LHCN-M2 (cell line): ENCODE measurements at regions not wholly inside any gene's neighbourhood (a gene's known extent, or its start where the extent isn't known, plus 50 kb on each side); places are given as distances from the start of the nearest gene placed in this dataset.
"Not testable (repeated sequence)": the region's sequence is repeated elsewhere in the genome, so short reads cannot be mapped to it uniquely, and the experiment has no call there.

Experiments used
- DNase-seq: peaks from one replicate; pipeline ENCODE4 v3.0.0-alpha.2; 2012; ENCODE audit warnings: low read depth

GRCh38 chr20:60790339-60790738, 461.7 kb upstream of the CDH4 start:
- not testable (repeated sequence) for DNase-seq

DNA sequence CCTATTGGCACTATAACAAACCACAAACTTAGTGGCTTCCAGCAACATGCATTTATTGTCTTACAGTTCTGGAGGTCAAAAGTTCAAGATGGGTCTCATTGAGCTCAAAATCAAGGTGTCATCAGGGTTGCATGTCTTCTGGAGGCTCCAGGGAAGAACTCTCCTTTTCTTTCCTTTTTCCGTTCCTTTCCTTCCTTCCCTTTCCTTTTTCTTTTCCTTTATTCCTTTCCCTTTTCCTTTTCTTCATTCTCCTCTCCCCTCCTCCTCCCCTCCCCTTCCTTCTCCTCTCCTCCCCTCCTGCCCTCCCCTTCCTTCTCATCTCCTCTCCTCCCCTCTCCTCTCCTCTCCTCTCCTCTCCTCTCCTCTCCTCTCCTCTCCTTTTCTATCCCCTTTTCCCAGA, 460.2 kb upstream of the CDH4 start:
- no peak for DNase-seq

- no peak for DNase-seq
Observed at GRCh38 chr20:60792941-60793340, 459.1 kb upstream of the CDH4 start.

DNA sequence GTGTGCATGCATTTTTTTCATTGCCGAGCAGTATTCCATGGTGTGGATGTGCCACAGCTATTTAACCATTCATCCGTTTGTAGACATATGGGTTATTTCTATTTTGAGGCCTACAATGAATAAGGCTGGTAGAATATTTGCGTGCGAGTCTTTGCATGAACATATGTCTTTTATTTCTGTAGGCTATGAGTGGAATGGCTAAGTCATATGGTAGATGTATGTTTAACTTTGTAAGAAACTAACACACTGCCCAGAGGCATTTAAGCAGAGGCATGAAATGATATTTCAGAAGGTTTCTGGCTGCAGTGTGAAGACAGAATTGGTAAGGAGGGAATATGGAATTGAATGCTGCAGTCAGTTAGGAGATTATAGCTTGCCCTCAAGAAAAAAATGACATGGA, 457.4 kb upstream of the CDH4 start:
- no peak for DNase-seq

DNA sequence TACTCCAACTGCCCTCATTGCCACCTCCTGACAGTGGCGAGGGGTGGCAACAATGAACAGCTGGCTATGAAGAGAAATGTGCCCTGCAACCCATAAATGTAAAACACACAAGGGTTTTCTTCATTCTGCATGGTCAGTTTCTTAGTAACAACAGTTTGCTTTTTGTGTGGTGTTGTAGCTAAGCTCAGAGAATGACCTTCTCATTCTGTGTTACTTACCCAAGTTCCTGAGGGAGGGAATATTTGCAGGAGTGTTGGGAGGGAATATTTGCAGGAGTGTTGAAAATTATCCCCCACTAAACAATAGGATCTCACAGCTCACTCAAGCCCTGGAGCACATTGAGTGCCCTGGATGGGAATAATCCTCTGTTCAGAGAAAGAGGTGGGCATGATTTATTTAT, 456.4 kb upstream of the CDH4 start:
- DNase-seq, result no peak

GRCh38 chr20:60800185-60800584, 451.9 kb upstream of the CDH4 start:
- DNase-seq, result no peak

GRCh38 chr20:60802676-60803075, 449.4 kb upstream of the CDH4 start:
- no peak for DNase-seq

GRCh38 chr20:60803335-60804055, 448.6 kb upstream of the CDH4 start:
- no peak for DNase-seq

- DNase-seq, result no peak
Observed at GRCh38 chr20:60804240-60804917, 447.7 kb upstream of the CDH4 start.

DNA sequence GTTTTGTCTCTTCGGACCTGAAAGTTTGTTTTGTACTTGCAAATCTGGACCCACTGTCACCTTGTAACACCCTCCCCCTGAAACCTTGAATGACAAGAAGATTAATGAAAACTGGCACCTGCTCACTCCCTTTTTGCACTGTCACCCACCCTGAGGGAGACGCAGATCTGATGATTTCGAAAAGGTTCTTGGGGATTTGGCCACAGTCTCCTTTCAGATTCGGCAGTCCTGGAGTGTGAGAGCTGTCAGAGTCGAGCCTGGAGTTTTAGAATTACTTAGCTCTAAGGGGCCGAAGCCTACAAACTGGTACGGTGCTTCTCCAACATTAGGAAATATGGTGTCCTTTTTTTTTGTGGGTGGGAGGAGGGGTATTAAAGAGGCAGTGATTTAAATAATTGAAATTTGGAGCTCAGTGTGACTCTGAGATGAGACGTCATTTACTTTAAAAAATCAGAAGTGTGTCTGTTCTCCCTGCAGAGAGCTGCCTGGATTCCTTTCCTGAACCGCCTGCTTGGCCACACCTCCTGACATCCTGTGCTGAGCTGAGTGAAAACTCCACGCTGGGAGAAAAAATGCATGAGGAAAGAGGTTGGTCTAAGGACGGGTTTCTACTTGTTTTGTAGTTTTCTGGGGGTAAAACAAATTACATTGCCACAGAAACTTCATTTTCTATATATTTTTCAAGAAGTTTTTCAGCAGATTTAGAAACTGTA, 447.0 kb upstream of the CDH4 start:
- DNase-seq, result no peak

GRCh38 chr20:60806354-60806753, 445.7 kb upstream of the CDH4 start:
- no peak for DNase-seq

DNA sequence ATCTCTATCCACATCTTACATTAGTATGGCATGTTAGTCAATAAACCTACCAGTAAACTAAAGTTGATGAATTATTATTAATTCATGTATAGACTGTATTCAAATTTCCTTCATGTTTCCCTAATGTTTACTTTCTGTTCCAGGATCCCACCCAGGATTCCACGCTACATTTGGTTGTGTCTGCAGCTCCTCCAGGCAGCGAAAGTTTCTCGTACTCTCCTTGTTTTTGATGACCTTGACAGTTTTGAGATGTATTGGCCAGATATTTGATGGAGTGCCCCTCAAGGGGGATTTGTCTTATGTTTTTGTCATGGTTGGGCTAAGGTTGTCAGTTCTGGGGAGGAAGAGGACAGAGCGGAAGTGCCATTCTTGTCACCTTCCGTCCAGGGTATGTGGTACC, 445.2 kb upstream of the CDH4 start:
- DNase-seq, result no peak

DNA sequence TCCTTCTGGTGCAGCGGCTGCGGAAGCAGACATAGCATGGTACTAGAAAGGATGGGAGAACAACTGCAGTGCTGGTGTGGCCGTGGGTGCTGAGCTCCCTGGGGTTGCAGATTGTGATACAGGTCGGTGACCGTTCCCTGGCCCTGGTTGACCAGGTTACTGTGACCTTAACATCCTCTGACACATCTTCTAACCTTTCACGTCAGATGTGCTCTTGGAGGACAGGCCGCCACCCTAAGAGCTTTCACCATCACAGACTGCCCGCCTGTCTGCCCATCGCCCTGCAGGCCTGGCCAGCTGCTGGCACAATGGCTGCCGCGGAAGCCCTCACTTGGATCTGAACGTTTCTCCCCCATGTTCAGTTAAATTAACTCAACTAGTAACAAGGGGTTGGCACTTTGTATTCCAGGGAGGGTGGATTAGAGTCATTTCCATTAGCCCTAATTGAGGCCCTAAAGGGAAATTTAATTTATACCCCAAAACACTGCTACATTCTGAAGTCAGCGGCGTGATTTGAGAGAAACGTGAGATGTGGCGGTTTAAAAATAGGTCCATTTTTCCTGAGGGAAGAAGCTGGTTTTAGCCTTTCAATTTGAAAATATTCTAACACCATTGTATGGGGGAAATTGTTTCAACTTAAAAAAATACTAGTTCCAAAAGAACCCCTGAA, 443.9 kb upstream of the CDH4 start:
- no peak for DNase-seq

- no peak for DNase-seq
Observed at GRCh38 chr20:60808701-60809100, 443.4 kb upstream of the CDH4 start.

DNA sequence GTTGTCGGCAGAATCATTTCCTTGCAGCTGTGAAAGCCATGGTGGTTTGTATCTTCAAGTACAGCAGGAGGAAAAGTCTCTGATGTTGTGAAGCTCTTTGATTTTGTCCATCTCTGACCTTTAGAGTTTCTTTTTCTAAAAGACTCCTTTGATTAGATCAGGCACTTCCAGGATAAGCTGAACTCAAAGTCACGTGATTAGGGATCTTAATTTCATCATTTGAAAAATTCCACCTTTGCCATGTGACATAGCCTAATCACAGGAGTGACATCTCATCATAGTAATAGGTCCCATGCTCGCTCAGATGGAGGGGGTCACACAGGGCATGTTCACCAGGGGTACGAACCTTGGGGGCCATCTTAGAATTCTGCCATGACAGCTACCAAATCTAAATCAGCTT, 441.5 kb upstream of the CDH4 start:
- DNase-seq, result no peak

DNA sequence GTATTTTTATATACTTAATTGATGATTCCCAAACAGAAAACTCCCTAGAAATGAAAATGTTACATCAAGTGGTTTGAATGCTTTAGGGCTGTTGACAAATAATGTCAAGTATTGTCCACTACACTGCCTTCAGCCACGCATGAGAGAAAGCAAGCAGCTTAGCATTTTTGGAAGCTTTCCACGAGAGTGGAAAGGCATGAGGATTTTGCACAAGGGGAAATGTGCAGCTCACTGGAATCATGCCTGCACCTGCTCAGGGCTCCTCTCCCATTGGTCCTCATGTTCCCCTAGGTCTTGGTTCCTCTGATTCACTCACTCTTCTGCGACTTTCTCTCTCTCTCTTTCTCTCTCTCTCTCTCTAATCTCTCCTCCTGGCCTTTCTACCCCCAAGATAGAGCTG, 439.5 kb upstream of the CDH4 start:
- no peak for DNase-seq

DNA sequence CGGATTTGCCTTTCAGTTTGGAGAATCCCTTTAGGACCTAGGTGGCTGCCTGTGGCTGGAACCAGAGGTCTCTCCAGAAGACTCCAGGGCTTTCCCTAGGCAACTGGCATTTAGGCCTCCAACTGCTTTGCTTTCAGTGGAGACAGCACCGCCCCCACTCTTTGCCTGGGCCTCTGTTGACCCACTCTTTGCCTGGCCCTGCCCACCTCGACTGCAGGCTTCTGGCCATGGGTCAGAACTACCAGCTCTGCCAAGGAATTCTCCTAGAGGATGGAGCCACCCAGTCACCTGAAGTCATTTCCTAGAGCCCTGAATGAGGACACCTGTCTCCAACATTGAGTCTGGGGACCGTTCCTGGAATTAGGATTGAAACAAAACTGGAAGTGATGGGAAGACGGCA, 439.0 kb upstream of the CDH4 start:
- DNase-seq, result no peak

- no peak for DNase-seq
Observed at GRCh38 chr20:60815656-60816055, 436.4 kb upstream of the CDH4 start.

DNA sequence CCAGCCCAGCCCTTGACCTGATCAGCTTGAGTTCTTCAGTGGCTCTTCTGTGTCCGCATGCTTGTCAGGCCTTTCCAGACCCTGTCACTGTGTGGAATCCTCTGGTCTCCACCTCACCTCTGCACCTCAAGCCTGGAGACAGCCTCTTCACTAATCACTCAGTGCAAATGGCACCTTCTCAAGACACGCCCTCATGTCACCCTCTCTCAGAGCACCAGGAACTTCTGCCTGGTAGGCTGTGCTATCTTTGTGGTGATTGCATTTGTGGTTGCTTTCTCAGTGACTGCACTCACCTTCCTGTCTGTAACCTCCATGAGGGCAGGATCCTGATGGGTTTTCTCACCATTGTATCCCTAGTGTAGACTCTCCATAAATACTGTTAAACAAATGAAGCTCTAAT, 435.2 kb upstream of the CDH4 start:
- DNase-seq, result no peak

DNA sequence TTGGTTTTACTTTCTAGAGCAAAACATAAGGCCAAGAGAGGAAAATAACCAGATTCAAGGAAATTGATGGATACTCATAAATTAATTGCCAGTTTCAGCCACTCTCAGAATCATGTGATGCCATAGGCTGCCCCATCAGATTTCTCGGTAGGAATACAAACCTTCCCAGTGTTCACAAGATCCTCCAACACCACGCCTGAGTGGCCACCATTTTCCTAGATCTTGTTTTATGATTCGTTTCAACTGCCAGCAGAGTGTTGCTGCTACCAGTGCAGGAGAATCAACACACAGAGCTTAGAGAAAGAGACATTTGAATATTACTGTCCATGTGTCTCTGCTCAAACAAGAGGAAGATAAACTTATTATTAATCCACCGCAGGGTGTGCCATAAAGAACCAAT, 434.2 kb upstream of the CDH4 start:
- DNase-seq, result no peak

DNA sequence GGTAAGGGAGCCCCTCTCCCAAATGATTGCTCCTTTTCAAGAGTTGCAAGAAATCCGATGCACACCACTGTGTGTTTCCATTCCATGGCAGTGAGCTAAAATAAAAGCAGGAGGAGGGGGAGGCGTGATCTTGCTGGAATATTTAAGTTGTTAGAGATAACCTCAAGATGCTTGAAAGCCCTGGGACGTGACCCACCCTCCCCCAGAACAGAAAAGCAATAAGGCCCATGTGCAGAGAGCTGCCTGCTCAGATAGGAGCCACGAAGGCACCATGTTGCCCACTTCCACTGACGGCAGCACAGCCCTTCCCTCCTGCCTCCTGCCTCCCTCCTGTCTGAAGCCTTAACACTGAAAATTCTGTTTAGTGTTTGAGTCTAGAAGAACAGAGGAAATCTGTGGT, 432.6 kb upstream of the CDH4 start:
- no peak for DNase-seq

GRCh38 chr20:60820149-60820548, 431.9 kb upstream of the CDH4 start:
- no peak for DNase-seq
